Right atrium auricular region (tissue), 2 donors: ENCODE measurements at regions not wholly inside any gene's neighbourhood (a gene's known extent, or its start where the extent isn't known, plus 50 kb on each side); places are given as distances from the start of the nearest gene placed in this dataset.

Experiments
- microRNA-seq, 2 donors: library from miRNA; unstranded; fragments of <30 nt; microRNA quantifications; one replicate each; pipeline ENCODE4, GENCODE V29; 2016 to 2017; ENCODE audit warnings: borderline number of aligned reads in 2 of 2, borderline replicate concordance in 1 of 2

Small RNA genes in the stretch of these regions (microRNA-seq; reads per million reads assigned to microRNA genes)
- gene MIR4272 = 0 reads per million in 2 donors
